ENCODE measurements at regions not wholly inside any gene's neighbourhood (a gene's known extent, or its start where the extent isn't known, plus 50 kb on each side); places are given as distances from the start of the nearest gene placed in this dataset.

GRCh38 chr9:16028548-16028947 is 475.7 kb downstream of the CCDC171 start:
- TF ChIP-seq CTCF (IDR thresholded peaks at IDR 0.05; ENCODE audit: low read depth, low read length, poor library complexity, severe bottlenecking) (no peak), EZH2phosphoT487 (IDR thresholded peaks at IDR 0.05; ENCODE audit: borderline replicate concordance, low read length) (no peak)
